Urinary bladder (tissue), 3 donors: ENCODE measurements at regions not wholly inside any gene's neighbourhood (a gene's known extent, or its start where the extent isn't known, plus 50 kb on each side); places are given as distances from the start of the nearest gene placed in this dataset.

Experiments
- DNase-seq: peaks from one replicate; pipeline ENCODE4 v3.0.0-alpha.2; 2015; ENCODE audit errors: extremely low spot score
- H3K27ac ChIP-seq: one replicate; pipeline ENCODE4 v1.5.1; 2013; ENCODE audit warnings: low read depth, mild to moderate bottlenecking, moderate library complexity
- H3K36me3 ChIP-seq: one replicate; pipeline ENCODE4 v1.6.1; 2013; ENCODE audit warnings: mild to moderate bottlenecking, moderate library complexity; ENCODE audit not compliant: insufficient read depth
- H3K4me1 ChIP-seq: one replicate; pipeline ENCODE4 v1.6.1; 2013; ENCODE audit warnings: mild to moderate bottlenecking, moderate library complexity; ENCODE audit not compliant: insufficient read depth
- H3K4me3 ChIP-seq: one replicate; pipeline ENCODE4 v1.5.1; 2013; ENCODE audit warnings: low read depth, low read length
- WGBS: extraction: QIAGEN DNeasy Blood & Tissue Kit; methylation state at CpG from one replicate; pipeline ENCODE4 v1.1.7; 2013; 5-methylcytosine and 5-hydroxymethylcytosine counted together
- donor health status: healthy with polysubstance abuse.
- donor health status: healthy.

- no peak for DNase-seq
- 72% methylated on average over 3 of the region's 3 CpGs for WGBS
- Histone ChIP-seq H3K27ac (no peak overlapping the region), H3K4me1 (no peaks in the 10 kb centered on the region), H3K36me3 (no peaks in the 10 kb centered on the region), H3K4me3 (no peak overlapping the region)
These were observed 373.1 kb downstream of the TGFB2 start for GRCh38 chr1:218718206-218718605.

GRCh38 chr1:218718977-218719376 is 373.8 kb downstream of the TGFB2 start:
- Histone ChIP-seq H3K4me1 (no peaks in the 10 kb centered on the region), H3K36me3 (no peaks in the 10 kb centered on the region), H3K27ac (no peak overlapping the region), H3K4me3 (no peak overlapping the region)
- no peak for DNase-seq
- 89% methylated on average over 4 of the region's 4 CpGs for WGBS

GRCh38 chr1:218728898-218729565 is 383.9 kb downstream of the TGFB2 start:
- WGBS: 61% methylated on average over 1 of the region's 1 CpG
- H3K4me3 ChIP-seq: no peak overlapping the region
- no peak for DNase-seq

GRCh38 chr1:218735436-218736032 is 390.4 kb downstream of the TGFB2 start:
- H3K4me3 ChIP-seq: no peak overlapping the region
- DNase-seq: peak; percentile 18
- H3K36me3 ChIP-seq: no peaks in the 10 kb centered on the region
- H3K27ac ChIP-seq: no peak overlapping the region
- no peaks in the 10 kb centered on the region for H3K4me1 ChIP-seq

More at GRCh38 chr1:218728898-218729565, 383.9 kb downstream of the TGFB2 start:
- Histone ChIP-seq H3K27ac (no peak overlapping the region), H3K4me1 (no peaks in the 10 kb centered on the region), H3K36me3 (no peaks in the 10 kb centered on the region)

GRCh38 chr1:218739426-218739825 is 394.3 kb downstream of the TGFB2 start:
- Histone ChIP-seq H3K4me1 (no peaks in the 10 kb centered on the region), H3K27ac (no peak overlapping the region), H3K4me3 (no peak overlapping the region), H3K36me3 (no peaks in the 10 kb centered on the region)
- no peak for DNase-seq
- 45% methylated on average over 4 of the region's 4 CpGs for WGBS

- WGBS: 83% methylated on average over 3 of the region's 3 CpGs
- no peak for DNase-seq
These were observed 396.7 kb downstream of the TGFB2 start for GRCh38 chr1:218741852-218742251.

GRCh38 chr1:218742467-218743262 is 397.5 kb downstream of the TGFB2 start:
- Histone ChIP-seq H3K4me1 (no peaks in the 10 kb centered on the region), H3K4me3 (no peak overlapping the region), H3K27ac (no peak overlapping the region), H3K36me3 (no peaks in the 10 kb centered on the region)
- 94% methylated on average over 6 of the region's 6 CpGs for WGBS
- no peak for DNase-seq

More at GRCh38 chr1:218741852-218742251, 396.7 kb downstream of the TGFB2 start:
- Histone ChIP-seq H3K4me3 (no peak overlapping the region), H3K27ac (no peak overlapping the region), H3K4me1 (no peaks in the 10 kb centered on the region), H3K36me3 (no peaks in the 10 kb centered on the region)

- Histone ChIP-seq H3K4me3 (no peak overlapping the region), H3K4me1 (no peaks in the 10 kb centered on the region), H3K36me3 (no peaks in the 10 kb centered on the region), H3K27ac (no peak overlapping the region)
- no peak for DNase-seq
- 95% methylated on average over 4 of the region's 4 CpGs for WGBS
These were observed 398.8 kb downstream of the TGFB2 start for GRCh38 chr1:218743861-218744505.

GRCh38 chr1:218748071-218748470 is 402.9 kb downstream of the TGFB2 start:
- Histone ChIP-seq H3K36me3 (no peaks in the 10 kb centered on the region), H3K4me1 (no peaks in the 10 kb centered on the region), H3K27ac (no peak overlapping the region), H3K4me3 (no peak overlapping the region)
- WGBS: 95% methylated on average over 1 of the region's 1 CpG
- DNase-seq: no peak

- 97% methylated on average over 16 of the region's 16 CpGs for WGBS
These were observed 405.3 kb downstream of the TGFB2 start for GRCh38 chr1:218750216-218750970.

GRCh38 chr1:218751208-218751948 is 406.2 kb downstream of the TGFB2 start:
- 94% methylated on average over 12 of the region's 12 CpGs for WGBS

More at GRCh38 chr1:218750216-218750970, 405.3 kb downstream of the TGFB2 start:
- Histone ChIP-seq H3K4me3 (no peak overlapping the region), H3K27ac (no peak overlapping the region), H3K4me1 (no peaks in the 10 kb centered on the region), H3K36me3 (no peaks in the 10 kb centered on the region)
- DNase-seq: no peak

GRCh38 chr1:218752126-218752525 is 407.0 kb downstream of the TGFB2 start:
- H3K36me3 ChIP-seq: no peaks in the 10 kb centered on the region
- H3K4me1 ChIP-seq: no peaks in the 10 kb centered on the region
- no peak for DNase-seq
- no peak overlapping the region for H3K27ac ChIP-seq
- H3K4me3 ChIP-seq: no peak overlapping the region
- WGBS: 80% methylated on average over 3 of the region's 3 CpGs

More at GRCh38 chr1:218751208-218751948, 406.2 kb downstream of the TGFB2 start:
- Histone ChIP-seq H3K36me3 (no peaks in the 10 kb centered on the region), H3K4me3 (no peak overlapping the region), H3K27ac (no peak overlapping the region), H3K4me1 (no peaks in the 10 kb centered on the region)
- DNase-seq: no peak
